ENCODE measurements at regions not wholly inside any gene's neighbourhood (a gene's known extent, or its start where the extent isn't known, plus 50 kb on each side); places are given as distances from the start of the nearest gene placed in this dataset.

DNA sequence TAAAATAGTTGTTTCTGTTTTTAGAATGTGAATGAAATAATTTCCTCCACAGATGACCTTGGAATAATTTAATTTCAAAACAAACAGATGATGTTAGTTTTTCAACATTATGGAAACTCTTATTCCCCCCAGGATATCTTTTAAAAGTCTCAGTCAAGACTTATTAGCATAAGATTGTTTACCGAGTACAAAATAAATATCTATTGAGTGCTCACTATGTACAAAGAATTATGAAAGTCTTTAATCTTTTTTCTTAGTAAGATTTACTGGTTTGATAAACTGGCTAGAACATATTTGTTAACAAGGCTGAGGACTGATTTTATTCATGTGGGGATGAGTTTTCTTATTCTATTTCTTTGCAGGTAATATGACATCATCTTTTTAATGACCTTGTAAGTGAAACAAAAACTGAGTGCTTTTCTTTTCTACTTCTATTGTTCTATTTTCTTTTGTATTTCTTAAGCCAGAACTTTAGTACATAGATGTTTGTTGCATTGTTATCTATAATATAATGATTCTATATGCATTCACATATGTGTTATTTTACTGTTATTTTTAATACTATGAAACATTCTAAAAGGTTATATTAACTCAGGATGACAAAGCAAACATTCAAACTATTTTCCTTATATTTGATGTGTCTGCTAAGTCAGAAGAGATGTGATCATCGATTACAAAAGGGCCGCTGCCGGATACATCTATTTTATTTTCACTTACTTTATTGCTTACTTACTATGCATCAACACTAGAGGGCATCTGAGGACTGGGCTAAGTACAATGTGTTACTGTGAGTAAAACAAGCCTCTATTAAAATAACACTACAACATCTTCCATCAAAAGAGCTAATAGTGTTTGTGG lies 111.0 kb upstream of the ARHGAP42 start:
- no peaks in the 10 kb centered on the region for H3K9me3 ChIP-seq
- ATAC-seq = peak; percentile 67
- intact Hi-C loops (cut with DNase I, micrococcal nuclease) = loop anchor here (5.0 kb wide), 3 partner anchors 276 to 356 kb away; no protein-coding TSS in a partner anchor
- H3K36me3 ChIP-seq (ENCODE audit: low read depth) = no peaks in the 10 kb centered on the region
- DNase-seq = peak in 1 of 3 donors; percentile 46
- no peaks in the 10 kb centered on the region for H3K4me1 ChIP-seq (ENCODE audit: low read depth)
- TF ChIP-seq, protein P1, sequence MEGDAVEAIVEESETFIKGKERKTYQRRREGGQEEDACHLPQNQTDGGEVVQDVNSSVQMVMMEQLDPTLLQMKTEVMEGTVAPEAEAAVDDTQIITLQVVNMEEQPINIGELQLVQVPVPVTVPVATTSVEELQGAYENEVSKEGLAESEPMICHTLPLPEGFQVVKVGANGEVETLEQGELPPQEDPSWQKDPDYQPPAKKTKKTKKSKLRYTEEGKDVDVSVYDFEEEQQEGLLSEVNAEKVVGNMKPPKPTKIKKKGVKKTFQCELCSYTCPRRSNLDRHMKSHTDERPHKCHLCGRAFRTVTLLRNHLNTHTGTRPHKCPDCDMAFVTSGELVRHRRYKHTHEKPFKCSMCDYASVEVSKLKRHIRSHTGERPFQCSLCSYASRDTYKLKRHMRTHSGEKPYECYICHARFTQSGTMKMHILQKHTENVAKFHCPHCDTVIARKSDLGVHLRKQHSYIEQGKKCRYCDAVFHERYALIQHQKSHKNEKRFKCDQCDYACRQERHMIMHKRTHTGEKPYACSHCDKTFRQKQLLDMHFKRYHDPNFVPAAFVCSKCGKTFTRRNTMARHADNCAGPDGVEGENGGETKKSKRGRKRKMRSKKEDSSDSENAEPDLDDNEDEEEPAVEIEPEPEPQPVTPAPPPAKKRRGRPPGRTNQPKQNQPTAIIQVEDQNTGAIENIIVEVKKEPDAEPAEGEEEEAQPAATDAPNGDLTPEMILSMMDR (IDR thresholded peaks at IDR 0.05) = no peak
- no peak overlapping the region for H3K4me3 ChIP-seq

DNA sequence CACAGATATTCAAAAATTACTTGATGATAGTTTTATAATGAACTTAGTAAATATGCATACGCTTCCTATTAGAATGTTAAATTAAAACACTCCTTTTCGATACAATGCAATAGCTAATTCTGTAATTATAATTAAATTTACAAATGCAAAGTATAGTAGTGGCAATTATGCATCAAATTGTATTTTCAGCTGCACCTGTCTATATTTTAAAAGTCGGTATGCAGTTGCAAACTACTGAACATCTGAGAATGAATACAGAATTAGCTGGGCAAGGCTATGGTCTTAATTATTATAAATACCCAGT lies 110.4 kb upstream of the ARHGAP42 start:
- TF ChIP-seq, protein P1 (IDR thresholded peaks at IDR 0.05) = no peak
- no peak for ATAC-seq
- no peaks in the 10 kb centered on the region for H3K4me1 ChIP-seq (ENCODE audit: low read depth)

DNA sequence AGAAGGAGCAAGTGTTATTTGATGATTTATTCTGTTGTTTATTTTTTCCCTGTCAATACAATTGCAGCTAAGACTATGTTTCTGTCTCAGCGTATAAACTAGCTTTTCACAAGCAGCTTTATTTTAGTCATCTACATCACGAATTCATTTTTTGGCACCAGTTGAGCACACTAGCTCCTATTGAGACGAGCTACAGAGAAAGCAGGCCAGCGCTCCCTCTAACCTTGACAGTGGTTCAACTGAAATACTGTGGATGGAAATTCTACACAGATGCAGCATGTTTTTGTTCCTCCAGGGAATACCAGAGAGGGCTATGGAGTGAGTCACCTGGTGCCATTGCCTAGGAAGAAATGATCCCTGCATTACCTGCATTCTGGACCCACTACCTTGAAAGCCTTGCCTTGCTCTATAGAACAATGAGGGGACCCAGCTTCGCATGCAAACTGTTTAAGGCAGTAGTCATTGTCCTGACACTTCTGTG lies 108.2 kb upstream of the ARHGAP42 start:
- TF ChIP-seq, protein P1 (IDR thresholded peaks at IDR 0.05) = no peak
- intact Hi-C loops (cut with DNase I, micrococcal nuclease) = loop anchor here (5.0 kb wide), 3 partner anchors 273 to 353 kb away; no protein-coding TSS in a partner anchor
- H3K4me3 ChIP-seq = no peak overlapping the region
- no peaks in the 10 kb centered on the region for H3K4me1 ChIP-seq (ENCODE audit: low read depth)
- DNase-seq (no peak), ATAC-seq (no peak)
- no peaks in the 10 kb centered on the region for H3K9me3 ChIP-seq
- H3K36me3 ChIP-seq (ENCODE audit: low read depth) = no peaks in the 10 kb centered on the region

More for the DNA sequence above, 110.4 kb upstream of the ARHGAP42 start:
- no peak for DNase-seq
- H3K9me3 ChIP-seq = no peaks in the 10 kb centered on the region
- no peaks in the 10 kb centered on the region for H3K36me3 ChIP-seq (ENCODE audit: low read depth)
- no peak overlapping the region for H3K4me3 ChIP-seq
- intact Hi-C loops (cut with DNase I, micrococcal nuclease) = loop anchor here (5.0 kb wide), 3 partner anchors 276 to 356 kb away; no protein-coding TSS in a partner anchor

DNA sequence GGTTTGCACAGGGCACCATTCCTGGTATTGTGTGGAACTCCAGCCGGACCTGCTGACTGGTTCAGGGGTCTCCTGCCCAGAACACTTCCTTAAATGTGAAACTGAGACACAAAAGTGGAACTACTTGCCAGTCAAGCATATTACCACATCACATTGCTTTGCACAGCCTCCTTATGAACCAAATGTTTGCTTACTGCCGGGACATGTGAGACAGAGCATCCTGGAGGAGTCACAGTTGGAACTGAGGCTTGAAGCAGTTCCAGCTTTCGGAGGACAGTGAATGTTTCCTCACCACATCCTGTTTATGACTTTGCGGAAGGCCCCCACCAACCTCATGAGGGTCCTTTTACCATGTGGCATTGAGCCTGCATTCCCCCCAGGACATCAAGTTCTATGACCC lies 105.8 kb upstream of the ARHGAP42 start:
- intact Hi-C loops (cut with DNase I, micrococcal nuclease) = no loop called here
- Histone ChIP-seq H3K4me3 (no peak overlapping the region), H3K4me1 (ENCODE audit: low read depth) (no peaks in the 10 kb centered on the region), H3K36me3 (ENCODE audit: low read depth) (no peaks in the 10 kb centered on the region), H3K9me3 (no peaks in the 10 kb centered on the region)
- TF ChIP-seq, protein P1 (IDR thresholded peaks at IDR 0.05) = no peak
- DNase-seq (no peak), ATAC-seq (no peak)

DNA sequence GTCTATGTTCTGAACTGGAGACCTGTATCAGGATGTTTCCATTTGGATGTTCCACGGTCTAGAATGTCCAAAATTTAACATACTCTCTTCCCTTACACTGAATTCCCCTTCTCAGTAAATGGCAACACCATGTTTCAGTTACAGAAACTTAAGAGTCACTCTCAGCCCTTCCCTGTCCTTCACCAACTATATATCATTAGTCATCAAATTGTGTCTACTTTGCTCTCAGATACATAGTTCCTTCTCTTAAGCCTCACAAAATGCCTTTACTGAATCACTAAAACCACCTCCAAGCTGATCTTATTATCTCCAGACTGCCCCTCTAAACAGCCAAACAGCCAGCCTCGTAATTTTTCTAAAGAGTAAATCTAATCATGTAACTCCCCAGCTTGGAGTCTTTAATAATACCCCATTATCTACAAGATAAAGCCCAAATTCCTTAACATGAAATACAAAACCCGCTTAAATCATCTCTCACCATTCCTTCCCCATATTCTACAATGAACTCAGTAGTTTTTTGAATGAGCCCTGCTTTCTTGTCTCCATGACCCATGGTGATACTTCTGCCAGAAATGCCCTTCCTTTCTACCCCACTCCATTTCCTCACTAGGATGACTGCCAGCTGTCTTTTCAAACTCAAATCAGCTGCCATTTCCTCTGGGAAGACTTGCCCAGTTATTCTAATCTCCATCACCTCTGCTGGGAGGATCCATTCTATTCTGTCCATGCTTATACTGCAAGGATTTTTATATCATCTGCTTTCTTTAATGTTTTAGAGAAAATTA lies 102.7 kb upstream of the ARHGAP42 start:
- TF ChIP-seq, protein P1 (IDR thresholded peaks at IDR 0.05) = no peak
- Histone ChIP-seq H3K4me3 (no peak overlapping the region), H3K9me3 (no peaks in the 10 kb centered on the region), H3K36me3 (ENCODE audit: low read depth) (no peaks in the 10 kb centered on the region), H3K4me1 (ENCODE audit: low read depth) (no peaks in the 10 kb centered on the region)
- DNase-seq (no peak), ATAC-seq (no peak)
- intact Hi-C loops (cut with DNase I, micrococcal nuclease) = no loop called here
